Upper lobe of left lung (tissue), 4 donors: ENCODE measurements at regions not wholly inside any gene's neighbourhood (a gene's known extent, or its start where the extent isn't known, plus 50 kb on each side); places are given as distances from the start of the nearest gene placed in this dataset.

Experiments used
- EP300 ChIP-seq, 4 donors: sonication (generic); formaldehyde crosslinking; IDR thresholded peaks; one replicate each; pipeline ENCODE4 v1.5.1; 2017; ENCODE audit warnings: antibody characterized with exemption in 4 of 4, control low read depth in 2 of 4
- POLR2A ChIP-seq, 4 donors: fragments of 450-650 bp; IDR thresholded peaks; one replicate each; pipeline ENCODE4 v1.5.1; 2016 to 2017; ENCODE audit warnings: antibody characterized with exemption in 4 of 4, mild to moderate bottlenecking in 2 of 4
- POLR2AphosphoS5 ChIP-seq, 2 donors: sonication (generic); formaldehyde crosslinking; IDR thresholded peaks; one replicate each; pipeline ENCODE4 v1.5.1; 2017; ENCODE audit warnings: antibody characterized with exemption in 2 of 2
- TF ChIP-seq, protein P1 (sequence below), 6 experiments: fragments of 450-650 bp in 4 of 6; fragments of 200-600 bp in 2 of 6; sonication (generic) in 2 of 6; IDR thresholded peaks; one replicate each; pipeline ENCODE4 v1.5.1; 2016 to 2019; ENCODE audit warnings: antibody characterized with exemption in 6 of 6

- no peak for TF ChIP-seq EP300 (IDR thresholded peaks at IDR 0.05)
- no peak for TF ChIP-seq POLR2A (IDR thresholded peaks at IDR 0.05)
- TF ChIP-seq, protein P1, sequence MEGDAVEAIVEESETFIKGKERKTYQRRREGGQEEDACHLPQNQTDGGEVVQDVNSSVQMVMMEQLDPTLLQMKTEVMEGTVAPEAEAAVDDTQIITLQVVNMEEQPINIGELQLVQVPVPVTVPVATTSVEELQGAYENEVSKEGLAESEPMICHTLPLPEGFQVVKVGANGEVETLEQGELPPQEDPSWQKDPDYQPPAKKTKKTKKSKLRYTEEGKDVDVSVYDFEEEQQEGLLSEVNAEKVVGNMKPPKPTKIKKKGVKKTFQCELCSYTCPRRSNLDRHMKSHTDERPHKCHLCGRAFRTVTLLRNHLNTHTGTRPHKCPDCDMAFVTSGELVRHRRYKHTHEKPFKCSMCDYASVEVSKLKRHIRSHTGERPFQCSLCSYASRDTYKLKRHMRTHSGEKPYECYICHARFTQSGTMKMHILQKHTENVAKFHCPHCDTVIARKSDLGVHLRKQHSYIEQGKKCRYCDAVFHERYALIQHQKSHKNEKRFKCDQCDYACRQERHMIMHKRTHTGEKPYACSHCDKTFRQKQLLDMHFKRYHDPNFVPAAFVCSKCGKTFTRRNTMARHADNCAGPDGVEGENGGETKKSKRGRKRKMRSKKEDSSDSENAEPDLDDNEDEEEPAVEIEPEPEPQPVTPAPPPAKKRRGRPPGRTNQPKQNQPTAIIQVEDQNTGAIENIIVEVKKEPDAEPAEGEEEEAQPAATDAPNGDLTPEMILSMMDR (IDR thresholded peaks at IDR 0.05): no peak
- no peak for TF ChIP-seq POLR2AphosphoS5 (IDR thresholded peaks at IDR 0.05)
Observed at GRCh38 chr10:83617172-83617571, 522.1 kb upstream of the GHITM start.
